ENCODE measurements at regions not wholly inside any gene's neighbourhood (a gene's known extent, or its start where the extent isn't known, plus 50 kb on each side); places are given as distances from the start of the nearest gene placed in this dataset.
A peak's percentile ranks its signal among the peaks of the same experiment; 100 is the strongest.

DNA sequence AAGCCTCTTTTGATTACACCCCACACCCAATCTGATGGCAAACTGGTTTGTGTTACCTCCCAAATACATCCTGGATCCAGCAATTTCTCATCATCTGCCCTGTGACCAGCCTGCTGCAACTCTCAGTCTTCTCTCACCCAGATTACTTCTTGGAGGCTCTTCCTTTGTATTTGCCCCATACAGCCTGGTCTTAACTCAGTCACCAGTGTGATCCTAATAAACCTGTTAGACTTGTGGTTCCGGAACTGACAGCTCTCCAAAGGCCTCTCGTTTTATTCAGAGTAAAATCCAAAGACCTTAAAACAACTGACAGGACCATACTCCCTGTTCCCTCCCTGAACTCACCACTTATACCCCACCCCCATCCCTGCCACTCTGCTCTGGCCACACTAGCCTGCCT lies 228.2 kb upstream of the PAPPA start:
- Histone ChIP-seq H3K9me3 (ENCODE audit: severe bottlenecking) (no peaks in the 10 kb centered on the region), H3K4me1 (ENCODE audit: insufficient read depth, poor library complexity, severe bottlenecking) (peaks cover 10% of the 10 kb centered on the region), H3K27me3 (ENCODE audit: insufficient read depth, poor library complexity, severe bottlenecking) (no peaks in the 10 kb centered on the region), H3K36me3 (ENCODE audit: low read depth) (no peaks in the 10 kb centered on the region), H3K4me3 (ENCODE audit: severe bottlenecking) (no peak overlapping the region), H3K27ac (ENCODE audit: poor library complexity, severe bottlenecking) (no peak overlapping the region)
- ATAC-seq (ENCODE audit: low read depth) (no peak), DNase-seq (ENCODE audit: low spot score) (no peak)
- TF ChIP-seq, protein P1, sequence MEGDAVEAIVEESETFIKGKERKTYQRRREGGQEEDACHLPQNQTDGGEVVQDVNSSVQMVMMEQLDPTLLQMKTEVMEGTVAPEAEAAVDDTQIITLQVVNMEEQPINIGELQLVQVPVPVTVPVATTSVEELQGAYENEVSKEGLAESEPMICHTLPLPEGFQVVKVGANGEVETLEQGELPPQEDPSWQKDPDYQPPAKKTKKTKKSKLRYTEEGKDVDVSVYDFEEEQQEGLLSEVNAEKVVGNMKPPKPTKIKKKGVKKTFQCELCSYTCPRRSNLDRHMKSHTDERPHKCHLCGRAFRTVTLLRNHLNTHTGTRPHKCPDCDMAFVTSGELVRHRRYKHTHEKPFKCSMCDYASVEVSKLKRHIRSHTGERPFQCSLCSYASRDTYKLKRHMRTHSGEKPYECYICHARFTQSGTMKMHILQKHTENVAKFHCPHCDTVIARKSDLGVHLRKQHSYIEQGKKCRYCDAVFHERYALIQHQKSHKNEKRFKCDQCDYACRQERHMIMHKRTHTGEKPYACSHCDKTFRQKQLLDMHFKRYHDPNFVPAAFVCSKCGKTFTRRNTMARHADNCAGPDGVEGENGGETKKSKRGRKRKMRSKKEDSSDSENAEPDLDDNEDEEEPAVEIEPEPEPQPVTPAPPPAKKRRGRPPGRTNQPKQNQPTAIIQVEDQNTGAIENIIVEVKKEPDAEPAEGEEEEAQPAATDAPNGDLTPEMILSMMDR (IDR thresholded peaks at IDR 0.05; ENCODE audit: poor library complexity, severe bottlenecking): no peak

- H3K27me3 ChIP-seq (ENCODE audit: insufficient read depth, poor library complexity, severe bottlenecking): no peaks in the 10 kb centered on the region
- H3K36me3 ChIP-seq (ENCODE audit: low read depth): no peaks in the 10 kb centered on the region
- no peaks in the 10 kb centered on the region for H3K4me1 ChIP-seq (ENCODE audit: insufficient read depth, poor library complexity, severe bottlenecking)
- TF ChIP-seq, protein P1 (IDR thresholded peaks at IDR 0.05; ENCODE audit: poor library complexity, severe bottlenecking): no peak
- no peak for DNase-seq (ENCODE audit: low spot score)
- H3K4me3 ChIP-seq (ENCODE audit: severe bottlenecking): no peak overlapping the region
- H3K9me3 ChIP-seq (ENCODE audit: severe bottlenecking): no peaks in the 10 kb centered on the region
- peak; percentile 48; the same call in 1 of the 3 replicates for ATAC-seq (ENCODE audit: low read depth)
- no peak overlapping the region for H3K27ac ChIP-seq (ENCODE audit: poor library complexity, severe bottlenecking)
Observed at GRCh38 chr9:115930472-115930871, 223.1 kb upstream of the PAPPA start.

DNA sequence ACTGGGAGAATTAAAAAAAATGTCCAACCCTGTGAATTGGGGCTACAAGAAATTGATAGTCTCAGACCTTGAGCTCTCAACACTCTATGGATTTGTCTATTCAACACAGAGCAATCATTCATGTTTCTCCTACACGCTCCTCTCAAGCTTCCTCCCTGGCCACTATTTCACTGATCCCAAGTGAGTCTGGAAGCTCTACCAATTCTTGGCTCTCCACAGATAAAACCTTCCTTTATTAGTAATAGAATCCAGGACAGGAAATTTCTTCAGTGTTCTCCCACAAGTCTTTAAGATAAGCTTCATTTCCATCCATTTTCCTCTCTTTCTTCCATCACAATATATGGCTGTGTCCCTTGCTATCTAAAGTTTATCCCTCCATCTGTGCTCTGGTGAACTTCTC lies 215.1 kb upstream of the PAPPA start:
- Histone ChIP-seq H3K36me3 (ENCODE audit: low read depth) (no peaks in the 10 kb centered on the region), H3K9me3 (ENCODE audit: severe bottlenecking) (no peaks in the 10 kb centered on the region), H3K4me1 (ENCODE audit: insufficient read depth, poor library complexity, severe bottlenecking) (peaks cover 21% of the 10 kb centered on the region), H3K4me3 (ENCODE audit: severe bottlenecking) (no peak overlapping the region), H3K27me3 (ENCODE audit: insufficient read depth, poor library complexity, severe bottlenecking) (no peaks in the 10 kb centered on the region), H3K27ac (ENCODE audit: poor library complexity, severe bottlenecking) (peak overlapping the region; percentile 69)
- TF ChIP-seq, protein P1 (IDR thresholded peaks at IDR 0.05; ENCODE audit: poor library complexity, severe bottlenecking): no peak
- no peak for ATAC-seq (ENCODE audit: low read depth)
- no peak for DNase-seq (ENCODE audit: low spot score)

DNA sequence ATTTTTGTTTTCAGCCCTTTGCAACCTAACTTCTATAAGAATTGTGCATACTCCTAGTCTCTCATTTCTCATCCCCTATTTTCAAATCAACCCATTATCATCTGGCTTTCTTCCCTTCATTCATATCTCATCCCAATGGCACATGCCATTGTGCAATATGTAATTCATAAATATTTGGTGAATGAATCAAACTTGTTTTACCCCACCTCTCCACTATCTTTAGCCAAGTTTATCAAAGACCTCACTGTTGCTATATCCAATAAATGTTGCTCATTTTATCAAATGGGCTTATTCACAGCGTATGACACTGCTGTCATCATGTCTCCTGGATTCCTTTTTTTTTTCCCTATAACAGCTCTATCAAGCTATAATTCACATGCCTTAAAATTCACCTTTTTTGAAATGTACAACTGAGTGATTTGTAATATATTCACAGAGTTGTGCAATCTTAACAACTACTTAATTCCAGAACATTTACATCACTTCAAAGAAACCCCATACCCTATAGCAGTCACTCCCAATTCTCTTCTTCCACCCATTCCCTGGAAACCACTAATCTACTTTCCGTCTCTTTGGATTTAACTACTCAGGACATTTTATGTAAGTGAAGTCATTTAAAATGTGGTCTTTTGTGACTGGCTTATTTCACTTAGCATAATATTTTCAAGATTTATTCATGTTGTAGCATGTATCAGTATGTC lies 214.4 kb upstream of the PAPPA start:
- Histone ChIP-seq H3K9me3 (ENCODE audit: severe bottlenecking) (no peaks in the 10 kb centered on the region), H3K4me1 (ENCODE audit: insufficient read depth, poor library complexity, severe bottlenecking) (peaks cover 29% of the 10 kb centered on the region), H3K36me3 (ENCODE audit: low read depth) (no peaks in the 10 kb centered on the region), H3K4me3 (ENCODE audit: severe bottlenecking) (no peak overlapping the region), H3K27me3 (ENCODE audit: insufficient read depth, poor library complexity, severe bottlenecking) (no peaks in the 10 kb centered on the region), H3K27ac (ENCODE audit: poor library complexity, severe bottlenecking) (peak overlapping the region; percentile 69)
- TF ChIP-seq, protein P1 (IDR thresholded peaks at IDR 0.05; ENCODE audit: poor library complexity, severe bottlenecking): no peak
- DNase-seq (ENCODE audit: low spot score) (no peak), ATAC-seq (ENCODE audit: low read depth) (peak; percentile 77)
